Ovary (tissue), 3 donors: ENCODE measurements at regions not wholly inside any gene's neighbourhood (a gene's known extent, or its start where the extent isn't known, plus 50 kb on each side); places are given as distances from the start of the nearest gene placed in this dataset.

Experiments used
- CTCF ChIP-seq, 3 donors: fragments of 450-650 bp in 2 of 3; fragments of 200-600 bp in 1 of 3; IDR thresholded peaks; one replicate each; pipeline versions ENCODE4 v1.5.1 to v1.8.0; 2016 to 2022; ENCODE audit warnings: antibody characterized with exemption in 3 of 3, mild to moderate bottlenecking in 1 of 3
- POLR2A ChIP-seq: fragments of 450-650 bp; IDR thresholded peaks from one replicate; pipeline ENCODE4 v1.6.1; 2017; ENCODE audit warnings: antibody characterized with exemption, mild to moderate bottlenecking, moderate library complexity
- donor health status: DM: no; HTN: no; CAD: no.

DNA sequence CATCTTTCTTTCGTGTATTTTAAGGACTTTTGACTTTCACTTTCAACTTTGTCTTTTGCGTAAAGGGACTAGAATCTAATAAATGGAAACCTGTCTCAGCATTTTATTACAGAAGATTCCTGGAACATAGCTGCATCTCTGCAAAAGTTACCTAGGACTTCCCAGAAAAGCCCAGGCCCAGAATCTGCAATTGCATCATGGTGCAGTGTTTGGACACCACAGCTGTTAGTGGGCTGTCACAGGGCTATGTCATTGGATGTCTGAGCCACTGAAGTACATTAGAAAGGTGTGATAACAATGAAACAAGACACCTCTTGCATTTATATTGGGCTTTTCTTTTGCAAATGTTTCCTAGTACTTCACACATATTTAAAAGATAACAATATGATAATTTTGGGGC, 199.9 kb upstream of the IGF1 start:
- TF ChIP-seq CTCF (IDR thresholded peaks at IDR 0.05) (no peak), POLR2A (no peak)
